ENCODE measurements at regions not wholly inside any gene's neighbourhood (a gene's known extent, or its start where the extent isn't known, plus 50 kb on each side); places are given as distances from the start of the nearest gene placed in this dataset.
"Not testable (repeated sequence)": the region's sequence is repeated elsewhere in the genome, so short reads cannot be mapped to it uniquely, and the experiment has no call there.

DNA sequence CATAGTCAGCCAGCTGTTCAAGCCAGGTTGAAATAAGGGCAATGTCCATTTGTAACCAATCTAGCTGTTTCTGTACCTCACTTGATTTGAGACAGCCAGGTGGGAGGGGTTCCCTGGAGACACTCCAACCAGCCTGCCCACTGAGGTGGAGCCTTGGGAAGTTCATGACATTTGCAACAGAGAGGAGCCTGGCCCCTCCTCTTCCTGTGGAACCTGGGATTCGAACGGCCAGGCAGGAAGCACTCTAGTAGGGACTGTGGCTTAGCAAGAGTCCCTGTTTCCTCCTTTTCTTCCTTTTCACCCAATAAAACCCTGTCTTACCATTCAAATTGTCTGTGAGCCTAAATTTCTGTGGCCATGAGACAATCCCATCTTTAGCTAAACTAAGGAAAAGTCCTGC is 312.3 kb upstream of the NMUR2 start:
- DNase-seq, result no peak

- no peak for DNase-seq
Measured at GRCh38 chr5:152723482-152723881, 318.4 kb upstream of the NMUR2 start.

- DNase-seq, result no peak
Measured at GRCh38 chr5:152730176-152730575, 325.1 kb upstream of the NMUR2 start.

DNA sequence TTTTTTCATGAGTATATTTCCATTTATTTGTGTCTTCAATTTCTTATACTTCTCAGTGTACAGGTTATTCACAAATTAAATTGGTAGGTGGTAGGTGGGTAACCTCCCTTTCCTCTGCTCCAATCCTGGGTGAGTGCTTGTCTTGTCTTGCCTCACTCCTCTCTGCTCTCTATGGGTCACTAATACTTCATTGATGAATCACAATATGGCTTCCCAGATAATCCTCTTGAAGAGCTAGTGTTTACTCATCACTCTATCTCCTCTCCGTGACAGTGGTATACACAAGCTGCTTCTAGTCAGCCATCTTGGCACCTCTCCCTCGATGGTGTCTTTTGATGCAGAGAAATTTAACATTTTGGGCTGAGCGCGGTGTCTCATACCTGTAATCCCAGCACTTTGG is 331.8 kb upstream of the NMUR2 start:
- no peak for DNase-seq

DNA sequence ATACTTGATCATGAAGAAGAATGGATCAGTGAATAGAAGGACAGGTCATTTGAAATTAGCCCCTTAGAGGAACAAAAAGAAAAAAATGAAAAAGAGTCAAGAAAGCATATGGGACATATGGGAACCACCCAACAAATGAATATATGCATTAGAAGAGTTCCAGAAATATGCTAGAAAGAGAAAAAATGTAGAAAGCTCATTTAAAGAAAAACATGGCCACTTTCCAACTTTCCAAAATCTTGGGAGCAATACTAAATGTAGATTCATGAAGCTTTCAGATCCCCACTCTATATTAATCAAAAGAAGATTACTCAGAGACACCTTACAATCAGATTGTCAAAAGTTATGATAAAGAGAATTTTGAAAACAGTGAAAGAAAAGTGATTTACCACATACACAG is 334.8 kb upstream of the NMUR2 start:
- DNase-seq, result no peak

DNA sequence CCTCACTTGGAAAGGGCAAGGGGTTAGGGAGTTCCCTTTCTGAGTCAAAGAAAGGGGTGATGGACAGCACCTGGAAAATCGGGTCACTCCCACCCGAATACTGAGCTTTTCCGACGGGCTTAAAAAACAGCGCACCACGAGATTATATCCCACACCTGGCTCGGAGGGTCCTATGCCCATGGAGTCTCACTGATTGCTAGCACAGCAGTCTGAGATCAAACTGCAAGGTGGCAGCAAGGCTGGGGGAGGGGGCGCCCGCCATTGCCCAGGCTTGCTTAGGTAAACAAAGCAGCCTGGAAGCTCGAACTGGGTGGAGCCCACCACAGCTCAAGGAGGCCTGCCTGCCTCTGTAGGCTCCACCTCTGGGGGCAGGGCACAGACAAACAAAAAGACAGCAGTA is 336.0 kb upstream of the NMUR2 start:
- DNase-seq, result not testable (repeated sequence)

DNA sequence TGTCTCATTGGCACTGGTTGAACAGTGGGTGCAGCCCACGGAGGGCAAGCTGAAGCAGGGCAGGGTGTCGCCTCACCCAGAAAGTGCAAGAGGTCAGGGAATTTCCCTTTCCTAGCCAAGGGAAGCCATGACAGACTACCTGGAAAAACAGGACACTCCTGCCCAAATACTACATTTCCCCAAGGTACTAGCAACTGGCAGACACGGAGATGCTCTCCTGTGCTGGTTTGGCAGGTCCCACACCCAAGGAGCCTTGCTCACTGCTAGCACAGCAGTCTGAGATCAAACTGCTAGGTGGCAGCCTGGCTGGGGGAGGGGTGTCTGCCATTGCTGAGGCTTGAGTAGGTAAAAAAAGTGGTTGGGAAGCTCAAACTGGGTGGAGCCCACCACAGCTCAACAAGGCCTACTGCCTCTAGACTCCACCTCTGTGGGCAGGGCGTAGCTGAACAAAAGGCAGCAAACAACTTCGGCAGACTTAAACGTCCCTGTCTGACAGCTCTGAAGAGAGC is 382.7 kb upstream of the NMUR2 start:
- DNase-seq, result not testable (repeated sequence)

- DNase-seq, result no peak
Measured at GRCh38 chr5:152801886-152802285, 396.8 kb upstream of the NMUR2 start.

DNA sequence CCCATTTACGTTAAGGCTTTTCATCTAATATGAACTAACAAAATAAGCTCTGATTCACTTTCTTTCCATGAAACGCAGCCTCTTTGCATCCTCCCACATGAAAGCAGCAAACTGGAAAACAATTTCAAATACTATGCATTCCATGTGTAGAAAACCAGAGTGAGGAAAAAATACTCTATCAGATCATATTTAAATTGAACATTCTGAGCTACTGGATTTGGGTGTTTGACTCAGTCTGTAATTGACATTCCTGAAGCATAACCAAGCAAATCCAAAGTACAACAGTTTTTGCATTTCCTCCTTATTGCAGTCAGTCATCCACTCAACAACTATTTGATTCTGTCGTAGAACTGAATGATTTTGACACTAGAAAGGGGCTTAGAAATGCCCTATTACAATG is 399.1 kb upstream of the NMUR2 start:
- DNase-seq, result no peak

GRCh38 chr5:152811988-152812387 is 406.9 kb upstream of the NMUR2 start:
- peak; percentile 21 for DNase-seq

DNA sequence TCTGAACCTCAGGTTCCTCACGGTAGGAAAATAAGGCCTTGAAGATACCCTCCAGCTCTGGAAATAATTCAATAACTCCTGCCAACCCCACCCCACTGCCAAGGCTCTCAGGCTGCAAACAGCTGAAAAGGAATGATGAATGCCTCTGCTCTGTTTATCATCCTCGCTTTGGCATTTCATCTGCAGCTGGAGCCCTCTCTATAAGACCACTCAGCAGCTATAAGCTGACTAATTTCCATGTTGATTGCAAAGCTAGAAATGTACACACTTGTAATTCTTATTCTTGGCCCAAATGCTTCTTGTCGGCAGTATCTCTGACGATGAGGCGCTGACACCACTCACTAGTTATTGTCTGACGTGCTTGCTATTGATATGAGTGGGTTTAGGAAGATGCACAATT is 408.4 kb upstream of the NMUR2 start:
- DNase-seq, result no peak

- DNase-seq, result no peak
Measured at GRCh38 chr5:152819891-152820290, 414.8 kb upstream of the NMUR2 start.

DNA sequence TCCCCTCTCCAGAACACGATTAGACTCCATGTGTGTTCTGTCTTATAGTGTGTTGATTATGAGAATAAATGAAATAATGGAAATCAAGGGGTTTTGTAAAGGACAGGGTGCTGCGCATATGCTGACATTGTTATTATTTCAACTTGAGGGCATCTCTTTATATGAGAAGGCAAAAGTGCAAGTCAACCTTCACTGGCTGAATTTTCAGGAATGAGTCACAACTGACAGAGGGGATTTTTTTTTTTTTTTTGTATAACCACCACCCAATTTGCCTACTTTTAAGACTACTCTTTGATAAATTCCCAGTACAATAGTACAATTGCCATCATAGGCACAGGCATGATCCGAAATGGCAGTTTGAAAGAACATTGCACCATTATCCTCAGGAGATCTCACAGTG is 419.2 kb upstream of the NMUR2 start:
- DNase-seq, result no peak

DNA sequence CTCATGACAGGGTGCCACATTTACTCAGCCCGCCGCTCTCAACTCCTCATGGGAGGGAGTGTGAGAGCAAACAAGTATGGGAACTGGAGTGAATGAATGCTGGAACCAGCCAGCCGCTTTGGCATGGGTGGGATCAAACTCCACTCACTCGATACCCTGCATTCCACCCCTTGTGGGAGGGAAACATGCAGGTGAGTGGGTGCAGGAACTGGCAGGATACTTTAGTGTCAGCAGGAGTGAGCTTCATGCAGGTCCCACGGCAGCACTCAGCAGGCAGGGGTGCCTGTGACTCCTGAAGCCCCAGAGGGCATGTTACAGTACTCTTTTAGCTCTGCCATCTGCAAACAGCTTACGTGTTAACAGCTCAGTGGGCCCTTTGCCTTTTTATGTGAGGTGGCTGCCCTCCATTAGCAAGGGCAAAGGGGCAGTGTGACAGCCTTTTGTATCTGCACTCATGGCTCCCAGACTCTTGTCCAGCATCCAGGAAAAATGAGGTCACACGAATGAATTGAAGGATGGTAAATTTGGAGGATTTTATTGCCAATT is 433.2 kb upstream of the NMUR2 start:
- no peak for DNase-seq

- no peak for DNase-seq
Measured at GRCh38 chr5:152844713-152845112, 439.6 kb upstream of the NMUR2 start.

GRCh38 chr5:152853361-152853760 is 448.3 kb upstream of the NMUR2 start:
- no peak for DNase-seq

- DNase-seq, result no peak
Measured at GRCh38 chr5:152855441-152855840, 450.4 kb upstream of the NMUR2 start.

DNA sequence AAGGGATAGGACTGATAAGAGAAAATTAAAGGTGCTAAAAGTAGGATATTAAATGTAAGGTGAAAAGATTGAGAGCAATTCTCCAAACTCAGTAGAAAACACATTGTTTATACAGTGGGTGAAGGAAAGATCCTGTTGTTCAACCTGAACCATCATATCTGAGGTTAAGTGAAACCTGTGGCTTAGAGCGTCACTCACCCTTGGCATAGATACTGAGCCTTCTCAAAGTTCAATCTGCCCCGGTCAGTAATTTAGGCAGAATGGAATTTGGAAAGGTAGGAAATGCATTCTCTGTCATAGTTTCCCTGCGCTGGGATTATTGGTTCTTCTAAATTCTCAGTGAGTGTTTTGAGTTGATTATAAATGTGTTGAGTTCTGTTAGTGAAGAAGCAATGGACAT is 456.2 kb upstream of the NMUR2 start:
- DNase-seq, result no peak

- DNase-seq, result no peak
Measured at GRCh38 chr5:152864447-152864846, 459.4 kb upstream of the NMUR2 start.

DNA sequence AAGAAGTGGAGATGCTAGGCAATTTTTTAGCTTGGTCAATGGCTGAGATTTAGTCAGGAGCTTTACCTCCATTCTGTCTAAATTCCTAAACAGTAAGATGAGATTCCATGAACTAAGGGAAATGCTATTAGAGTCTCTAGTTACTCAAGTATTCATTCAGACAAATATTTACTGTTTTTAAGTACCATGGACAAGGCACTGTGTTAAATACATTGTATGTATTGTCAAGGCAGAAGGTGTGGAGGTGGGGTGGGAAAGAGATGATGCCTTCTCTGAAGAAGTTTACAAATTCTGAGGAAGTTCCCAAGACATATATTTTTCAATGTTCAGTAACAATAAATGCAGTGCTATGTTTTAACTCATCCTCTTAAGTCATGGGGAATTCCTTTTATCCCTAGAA is 459.9 kb upstream of the NMUR2 start:
- no peak for DNase-seq

- DNase-seq, result no peak
Measured at GRCh38 chr5:152869971-152870370, 464.9 kb upstream of the NMUR2 start.

DNA sequence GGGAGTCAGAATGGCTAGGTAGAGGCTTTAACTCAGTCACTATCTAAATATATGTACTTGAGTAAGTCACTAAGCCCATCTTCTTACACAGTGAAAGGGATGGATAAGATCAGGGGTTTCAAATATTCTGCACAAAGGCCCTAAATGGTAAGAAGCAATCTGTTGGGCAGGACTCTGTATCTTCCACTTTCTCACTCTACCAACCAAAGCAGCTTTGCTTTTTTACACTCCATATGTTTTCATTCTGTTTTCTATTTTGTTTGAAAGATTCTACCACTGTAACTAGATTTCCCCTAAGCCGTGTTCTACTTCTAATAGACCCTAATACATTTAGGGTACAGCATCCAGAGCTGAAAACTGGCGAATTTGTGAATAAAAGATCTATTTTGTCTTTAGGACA is 477.5 kb upstream of the NMUR2 start:
- DNase-seq, result no peak

- DNase-seq, result no peak
Measured at GRCh38 chr5:152883066-152883775, 478.1 kb upstream of the NMUR2 start.

- no peak for DNase-seq
Measured at GRCh38 chr5:152884006-152884405, 478.9 kb upstream of the NMUR2 start.

GRCh38 chr5:152900332-152900731 is 495.3 kb upstream of the NMUR2 start:
- DNase-seq, result no peak
